HepG2 (cell line): ENCODE measurements at regions not wholly inside any gene's neighbourhood (a gene's known extent, or its start where the extent isn't known, plus 50 kb on each side); places are given as distances from the start of the nearest gene placed in this dataset.

Source experiments
- ATAC-seq: fragments of 200-7000 bp; cut with Tn5 transposase; 3 replicates; pipeline ENCODE4 v1.9.1; 2020; ENCODE audit warnings: mild to moderate bottlenecking, moderate library complexity
- BruUV-seq: library from RNA; stranded (reverse); fragments of 400-500 nt; replicated peaks from 2 replicates; lab custom pipeline; 2021; lab: Mats Ljungman, UMichigan
- CTCF ChIA-PET: fragments of 300-600 bp; formaldehyde crosslinking; extraction: SDS; loops from one replicate; lab custom pipeline; 2021; ENCODE audit warnings: low total read pairs, inconsistent platforms, low intra/inter-chr PET ratio; lab: Yijun Ruan, JAX
- POLR2A ChIA-PET: fragments of 350-600 bp; sonication (Branson Sonifier 250); formaldehyde crosslinking; loops from one replicate; lab custom pipeline; 2020; ENCODE audit warnings: antibody characterized with exemption, inconsistent platforms; lab: Yijun Ruan, JAX
- DNase-seq: peaks from one replicate; pipeline ENCODE4 v3.0.0-alpha.2; 2015; ENCODE audit warnings: low spot score
- FAIRE-seq: peaks from 3 replicates; lab custom pipeline; 2011; peaks lifted over from hg19 to GRCh38; lab: Jason Lieb, UNC
- H2AFZ ChIP-seq: one replicate; pipeline ENCODE4 v1.6.1; 2011; ENCODE audit warnings: low read length, inconsistent platforms
- H3K27ac ChIP-seq: fragments of 300-600 bp; 3 replicates; pipeline ENCODE4 v1.8.0; 2011; ENCODE audit warnings: mixed run types, mild to moderate bottlenecking, mixed read lengths, low read length, inconsistent platforms; ENCODE audit not compliant: insufficient read depth; ENCODE audit errors: extremely low read length
- H3K27me3 ChIP-seq, 2 experiments: fragments of 200-600 bp in 1 of 2; 2 replicates in 1 of 2; 3 replicates in 1 of 2; pipeline versions ENCODE4 v1.6.0 to v1.8.0; 2011; ENCODE audit warnings: low read length in 2 of 2, mild to moderate bottlenecking in 2 of 2, moderate library complexity in 2 of 2, inconsistent platforms in 1 of 2; ENCODE audit not compliant: insufficient read depth in 2 of 2, control insufficient read depth in 1 of 2
- H3K36me3 ChIP-seq, 2 experiments: fragments of 200-600 bp in 1 of 2; replicated peaks in 1 of 2; 2 replicates in 1 of 2; 3 replicates in 1 of 2; pipeline versions ENCODE4 v1.5.1 to v1.8.0; 2011; ENCODE audit warnings: low read length in 2 of 2, inconsistent platforms in 1 of 2; ENCODE audit not compliant: insufficient read depth in 2 of 2, control insufficient read depth in 1 of 2
- H3K4me1 ChIP-seq: 2 replicates; pipeline ENCODE4 v1.5.1; 2012; ENCODE audit warnings: low read length, inconsistent platforms; ENCODE audit not compliant: insufficient read depth
- H3K4me2 ChIP-seq: 2 replicates; pipeline ENCODE4 v1.6.0; 2011; ENCODE audit warnings: low read depth, low read length, inconsistent platforms
- H3K4me3 ChIP-seq, 3 experiments: fragments of 200-600 bp in 1 of 3; sonication (generic), shearing (Covaris generic) in 1 of 3; replicated peaks in 1 of 3; 2 replicates each; pipeline ENCODE4 v1.5.1; 2011 to 2016; ENCODE audit warnings: low read length in 3 of 3, inconsistent platforms in 2 of 3, low read depth in 2 of 3, mild to moderate bottlenecking in 2 of 3, control low read depth in 1 of 3, mixed read lengths in 1 of 3; ENCODE audit not compliant: insufficient read depth in 1 of 3
- H3K79me2 ChIP-seq: one replicate; pipeline ENCODE4 v1.6.1; 2011; ENCODE audit warnings: low read length, inconsistent platforms; ENCODE audit not compliant: insufficient read depth
- H3K9ac ChIP-seq: 2 replicates; pipeline ENCODE4 v1.6.0; 2011; ENCODE audit warnings: mild to moderate bottlenecking, low read depth, low read length, inconsistent platforms; ENCODE audit not compliant: insufficient read depth
- H3K9me3 ChIP-seq: 2 replicates; pipeline ENCODE4 v1.5.1; 2012; ENCODE audit warnings: mild to moderate bottlenecking, low read length
- H4K20me1 ChIP-seq: 2 replicates; pipeline ENCODE4 v1.6.0; 2011; ENCODE audit warnings: inconsistent platforms, mild to moderate bottlenecking, low read length, moderate library complexity; ENCODE audit not compliant: insufficient read depth
- ARID4A ChIP-seq: sonication (generic); formaldehyde crosslinking; IDR thresholded peaks from 2 replicates; pipeline ENCODE4 v1.5.0; 2020; ENCODE audit warnings: mild to moderate bottlenecking, missing genetic modification reagents, borderline replicate concordance
- BHLHE40 ChIP-seq: IDR thresholded peaks from 2 replicates; pipeline ENCODE4 v1.6.1; 2011; ENCODE audit warnings: low read length, improper control_type of control experiment
- FLYWCH1 ChIP-seq: sonication (generic); formaldehyde crosslinking; IDR thresholded peaks from 2 replicates; pipeline ENCODE4 v1.8.1; 2023; ENCODE audit warnings: mild to moderate bottlenecking, missing genetic modification reagents
- NONO ChIP-seq, 2 experiments: fragments of 450-650 bp in 1 of 2; sonication (generic) in 1 of 2; formaldehyde crosslinking in 1 of 2; IDR thresholded peaks in 1 of 2; conservative IDR thresholded peaks in 1 of 2; 2 replicates each; pipeline versions ENCODE4 v1.6.1 to v1.8.0; 2017 to 2022; ENCODE audit warnings: mild to moderate bottlenecking in 1 of 2, missing genetic modification reagents in 1 of 2, moderate library complexity in 1 of 2
- POLR2AphosphoS5 ChIP-seq: IDR thresholded peaks from 2 replicates; pipeline ENCODE4 v1.6.1; 2012; ENCODE audit warnings: low read depth, low read length
- SALL2 ChIP-seq: sonication (generic); formaldehyde crosslinking; IDR thresholded peaks from 2 replicates; pipeline ENCODE4 v1.8.1; 2023; ENCODE audit warnings: mild to moderate bottlenecking, missing genetic modification reagents, inconsistent platforms
- SMYD3 ChIP-seq: sonication (generic); formaldehyde crosslinking; IDR thresholded peaks from 2 replicates; pipeline ENCODE4 v1.8.1; 2023; ENCODE audit warnings: mild to moderate bottlenecking, missing genetic modification reagents
- THAP8 ChIP-seq: sonication (generic); formaldehyde crosslinking; IDR thresholded peaks from 2 replicates; pipeline ENCODE4 v1.5.1; 2020; ENCODE audit warnings: missing genetic modification reagents, mild to moderate bottlenecking, borderline replicate concordance
- ZBTB1 ChIP-seq: sonication (generic); formaldehyde crosslinking; IDR thresholded peaks from 2 replicates; pipeline ENCODE4 v1.4.0; 2020; ENCODE audit warnings: missing genetic modification reagents, borderline replicate concordance
- ZBTB42 ChIP-seq: sonication (generic); formaldehyde crosslinking; IDR thresholded peaks from 2 replicates; pipeline ENCODE4 v1.5.0; 2020; ENCODE audit warnings: mild to moderate bottlenecking, missing genetic modification reagents
- ZMAT5 ChIP-seq: sonication (generic); formaldehyde crosslinking; IDR thresholded peaks from 2 replicates; pipeline ENCODE4 v1.5.0; 2020; ENCODE audit warnings: mild to moderate bottlenecking, low read depth, missing genetic modification reagents, borderline replicate concordance
- ZNF225 ChIP-seq: sonication (generic); formaldehyde crosslinking; IDR thresholded peaks from 2 replicates; pipeline ENCODE4 v1.4.0; 2020; ENCODE audit warnings: mild to moderate bottlenecking, missing genetic modification reagents
- ZNF3 ChIP-seq: IDR thresholded peaks from 2 replicates; pipeline ENCODE4 v1.7.0; 2017; ENCODE audit warnings: inconsistent platforms
- ZNF451 ChIP-seq: sonication (generic); formaldehyde crosslinking; IDR thresholded peaks from 2 replicates; pipeline ENCODE4 v1.5.0; 2020; ENCODE audit warnings: mild to moderate bottlenecking, missing genetic modification reagents
- ZNF570 ChIP-seq: sonication (generic); formaldehyde crosslinking; IDR thresholded peaks from 2 replicates; pipeline ENCODE4 v1.4.0; 2020; ENCODE audit warnings: mild to moderate bottlenecking, missing genetic modification reagents, borderline replicate concordance
- ZSCAN5A ChIP-seq: sonication (generic); formaldehyde crosslinking; IDR thresholded peaks from 2 replicates; pipeline ENCODE4 v1.8.0; 2022; ENCODE audit warnings: mild to moderate bottlenecking, missing genetic modification reagents, borderline replicate concordance
- WGBS: methylation state at CpG from one replicate; pipeline ENCODE4 v1.1.6; 2017; ENCODE audit warnings: low lambda C conversion rate; 5-methylcytosine and 5-hydroxymethylcytosine counted together
- in situ Hi-C: cut with HindIII; loops from 2 replicates; pipeline ENCODE4 v1.10.0; 2017; ENCODE audit warnings: low pct_unique_long_range_greater_than_20kb; ENCODE audit not compliant: extremely low pct_ligation_motif_present
- intact Hi-C: fragments of 100-400 bp; cut with micrococcal nuclease; formaldehyde crosslinking; loops from one replicate; pipeline ENCODE4 v1.10.0; 2022; ENCODE audit not compliant: unreplicated experiment

- Histone ChIP-seq H3K9me3 (peaks cover 50% of the 10 kb centered on the region), H3K36me3 (no peaks in the 10 kb centered on the region), H3K79me2 (no peaks in the 10 kb centered on the region), H3K9ac (no peak overlapping the region), H3K27me3 (no peaks in the 10 kb centered on the region), H4K20me1 (no peaks in the 10 kb centered on the region), H3K4me3 (no peak overlapping the region), H2AFZ (no peak overlapping the region), H3K4me1 (no peaks in the 10 kb centered on the region), H3K4me2 (no peak overlapping the region), H3K27ac (no peak overlapping the region)
- no peak for ATAC-seq
- BruUV-seq, result no TSS peak
- CTCF ChIA-PET, result no interaction called here
- POLR2A ChIA-PET, result no interaction called here
- in situ Hi-C loops, result no loop called here
- FAIRE-seq, result no peak
- TF ChIP-seq ZMAT5 (no peak), THAP8 (CRISPR knock-in tag) (no peak), ZNF225 (CRISPR knock-in tag) (no peak), ZNF451 (CRISPR knock-in tag) (no peak), POLR2AphosphoS5 (no peak), ZBTB1 (CRISPR knock-in tag) (no peak), ZBTB42 (CRISPR knock-in tag) (no peak), ARID4A (CRISPR knock-in tag) (no peak), FLYWCH1 (no peak), NONO (IDR thresholded peaks at IDR 0.05) (no peak), NONO (CRISPR knock-in tag; conservative IDR thresholded peaks at IDR 0.05) (no peak), ZSCAN5A (CRISPR knock-in tag) (no peak), ZNF570 (CRISPR knock-in tag) (no peak), SALL2 (CRISPR knock-in tag) (no peak), SMYD3 (no peak), ZNF3 (CRISPR knock-in tag) (no peak), BHLHE40 (no peak)
- intact Hi-C loops, result no loop called here
- no peak for DNase-seq
- 66% methylated on average over 4 of the region's 10 CpGs for WGBS
These were observed 1467.8 kb downstream of the UQCRFS1 start for GRCh38 chr19:27744926-27745768.
